GM21619 (cell line): ENCODE measurements at regions not wholly inside any gene's neighbourhood (a gene's known extent, or its start where the extent isn't known, plus 50 kb on each side); places are given as distances from the start of the nearest gene placed in this dataset.
"Not testable (repeated sequence)": the region's sequence is repeated elsewhere in the genome, so short reads cannot be mapped to it uniquely, and the experiment has no call there.

Experiments
- ATAC-seq: cut with Tn5 transposase; IDR thresholded peaks from one replicate; pipeline ENCODE4 v1.9.1; 2021; ENCODE audit not compliant: unreplicated experiment

DNA sequence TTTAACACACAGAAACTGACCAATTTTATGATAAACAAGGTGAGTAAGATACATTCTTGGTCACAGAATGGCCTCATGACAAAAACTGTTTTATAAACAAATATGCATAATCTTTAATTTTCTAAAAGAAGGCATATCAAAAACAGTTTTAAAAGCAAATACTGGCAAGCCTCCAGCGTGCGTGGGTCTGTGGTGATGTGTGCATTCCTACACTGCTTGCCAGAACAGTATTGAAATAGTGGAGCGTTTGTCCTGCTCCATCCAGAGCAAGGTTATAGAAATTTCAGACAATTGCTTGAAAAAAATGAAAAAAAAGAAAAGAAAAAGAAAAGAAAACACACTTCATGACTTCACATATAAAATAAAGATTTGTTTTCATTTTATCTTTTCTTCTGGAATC lies 140.9 kb downstream of the MZT1 start:
- ATAC-seq = no peak

GRCh38 chr13:72585254-72585653 lies 142.2 kb downstream of the MZT1 start:
- no peak for ATAC-seq

DNA sequence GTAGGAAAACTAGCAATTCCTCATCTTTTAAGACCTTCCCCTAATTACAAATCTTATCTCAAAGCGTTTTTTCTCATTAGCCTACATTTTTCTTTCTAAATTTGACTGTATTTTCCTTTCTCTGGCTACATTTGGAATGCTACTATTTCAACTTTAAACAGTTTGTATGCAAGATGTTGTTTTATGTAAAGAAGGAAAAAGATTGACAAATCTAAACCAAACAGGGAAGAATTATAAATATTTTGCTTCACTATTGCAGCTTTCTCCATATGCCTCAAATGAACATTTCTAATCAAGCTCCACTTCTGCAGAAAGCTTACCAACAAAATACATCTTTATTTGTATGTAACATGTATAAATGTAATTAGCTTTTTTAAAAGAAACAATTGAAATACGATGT lies 156.2 kb downstream of the MZT1 start:
- ATAC-seq = no peak

GRCh38 chr13:72570019-72570418 lies 157.4 kb downstream of the MZT1 start:
- ATAC-seq = peak; percentile 55

DNA sequence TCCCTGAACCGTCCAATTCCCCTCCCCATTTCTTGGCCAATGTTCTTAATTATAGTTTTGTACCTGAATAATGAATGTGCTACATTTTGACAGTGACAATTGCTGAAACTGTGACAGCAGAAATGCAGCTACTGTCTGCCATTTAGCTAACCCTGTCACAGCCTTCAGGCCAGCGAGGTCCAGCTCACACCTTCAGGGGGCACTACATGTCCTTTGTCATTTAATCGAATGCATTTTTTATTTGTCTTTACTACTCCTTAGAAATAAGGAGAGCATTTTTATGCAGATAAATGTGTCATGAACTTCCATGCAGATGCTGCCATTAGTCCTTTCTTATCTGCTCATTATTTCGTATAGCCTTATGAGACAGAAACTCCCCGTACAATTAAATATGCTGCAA lies 159.9 kb downstream of the MZT1 start:
- no peak for ATAC-seq

DNA sequence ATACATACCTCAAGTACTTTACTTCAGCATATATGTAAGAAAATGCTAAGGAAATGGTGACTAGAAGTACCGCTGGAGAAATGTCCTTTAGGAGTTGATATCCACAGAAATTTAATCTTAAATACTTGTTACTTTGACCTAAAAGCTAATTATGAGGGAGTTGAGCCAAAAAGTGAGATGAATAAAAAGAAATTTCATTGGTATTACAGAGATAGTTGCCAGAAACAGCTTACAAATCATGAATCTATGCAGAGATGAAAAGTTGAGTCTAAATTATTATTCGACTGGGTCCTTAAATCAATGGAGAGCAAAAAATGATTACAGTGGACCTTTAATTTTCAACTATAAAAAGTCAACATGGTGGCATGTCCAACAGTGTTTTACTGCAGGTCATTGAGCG lies 160.9 kb downstream of the MZT1 start:
- no peak for ATAC-seq

DNA sequence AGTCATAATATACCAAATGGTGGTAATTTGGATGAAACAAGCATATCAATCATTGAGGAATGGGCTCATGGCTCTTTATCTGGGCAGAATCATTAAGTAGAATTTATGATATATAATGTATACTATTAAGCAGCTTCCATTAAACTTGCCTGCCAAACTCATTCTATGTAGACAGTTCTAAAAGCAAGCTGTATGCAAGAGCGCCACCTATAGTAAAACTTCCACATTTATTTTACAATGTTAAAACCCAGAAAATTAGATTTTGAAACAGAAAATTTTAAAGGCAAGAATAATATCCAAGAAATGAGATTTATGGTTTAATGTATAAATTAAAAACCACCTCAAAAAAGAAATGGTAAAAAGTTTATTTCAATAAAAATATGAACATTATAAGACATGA lies 161.5 kb downstream of the MZT1 start:
- ATAC-seq = no peak

DNA sequence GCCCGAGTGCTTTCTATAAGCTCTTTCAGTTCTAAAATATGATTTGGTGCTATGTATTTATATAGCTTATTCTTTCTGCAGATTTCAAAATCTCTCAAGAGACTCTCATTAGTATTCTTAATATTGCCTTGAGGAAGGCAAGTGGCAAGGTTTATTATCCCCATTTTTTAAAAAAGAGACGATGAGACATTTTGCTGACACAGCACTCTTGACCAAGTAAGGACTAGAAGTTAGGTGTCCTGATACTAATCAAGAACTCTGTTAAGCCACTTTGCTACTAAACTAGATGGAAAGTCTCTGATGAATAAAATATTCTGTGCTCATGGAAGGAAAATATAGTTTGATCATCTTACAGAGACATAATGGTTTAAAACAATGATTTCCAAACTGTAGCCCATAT lies 164.7 kb downstream of the MZT1 start:
- no peak for ATAC-seq

- no peak for ATAC-seq
Measured at GRCh38 chr13:72561791-72562190, 165.6 kb downstream of the MZT1 start.

DNA sequence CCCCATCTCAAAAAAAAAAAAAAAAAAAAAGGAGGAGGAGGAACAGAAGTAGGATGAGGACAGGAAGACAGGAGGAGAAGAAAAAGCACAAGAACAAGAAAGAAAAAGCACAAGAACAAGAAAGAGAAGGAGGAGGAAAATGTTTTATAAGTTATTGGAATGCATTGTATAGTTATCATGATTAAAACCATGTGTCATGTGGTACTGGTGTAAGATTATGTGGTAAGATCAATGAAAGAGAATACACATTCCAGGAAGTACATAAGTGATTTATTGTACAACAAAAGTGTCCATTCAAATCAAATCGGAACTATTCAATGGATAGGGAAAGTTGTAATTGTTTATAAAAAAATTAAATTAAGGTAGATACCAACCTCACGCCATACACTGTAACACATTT lies 167.7 kb downstream of the MZT1 start:
- no peak for ATAC-seq

DNA sequence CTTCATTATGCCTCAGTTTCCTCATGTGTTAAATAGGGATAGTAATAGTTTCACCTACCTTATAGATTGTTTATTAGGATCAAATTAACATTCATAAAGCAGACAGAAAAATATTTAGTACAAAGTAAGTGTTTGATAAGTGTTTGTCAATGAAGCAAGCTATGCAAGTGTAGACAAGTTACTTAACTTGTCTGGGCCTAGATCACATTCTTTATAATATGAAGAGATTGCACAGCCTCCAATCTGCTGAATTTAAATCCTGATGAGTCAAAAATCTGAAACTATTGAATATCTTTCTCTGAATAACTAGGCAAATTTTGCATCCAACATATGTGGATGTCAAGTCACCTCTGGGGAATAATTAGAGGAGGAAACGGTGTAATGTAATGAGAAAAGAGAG lies 170.5 kb downstream of the MZT1 start:
- ATAC-seq = no peak

GRCh38 chr13:72555601-72556000 lies 171.8 kb downstream of the MZT1 start:
- no peak for ATAC-seq

DNA sequence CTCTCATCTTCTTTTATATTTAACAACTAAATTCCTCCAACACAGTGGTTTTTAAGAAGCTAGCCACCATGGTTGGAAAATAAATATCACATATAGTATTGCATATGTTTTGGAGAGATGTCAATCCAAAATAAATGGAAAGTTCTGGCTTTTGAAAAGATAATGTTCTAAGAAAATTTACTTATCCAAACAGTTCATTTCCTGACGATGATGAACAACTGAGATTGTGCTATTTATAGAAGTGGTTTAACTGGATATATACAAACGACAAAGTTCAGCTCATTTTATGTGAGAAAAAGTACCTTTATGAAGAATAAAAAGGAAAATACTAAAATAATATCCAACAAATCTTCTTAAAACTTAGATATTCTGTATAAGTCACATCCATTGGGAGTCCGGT lies 174.7 kb downstream of the MZT1 start:
- no peak for ATAC-seq

GRCh38 chr13:72545895-72546294 lies 181.5 kb downstream of the MZT1 start:
- ATAC-seq = not testable (repeated sequence)

- no peak for ATAC-seq
Measured at GRCh38 chr13:72545030-72545719, 182.3 kb downstream of the MZT1 start.

GRCh38 chr13:72544042-72544441 lies 183.4 kb downstream of the MZT1 start:
- no peak for ATAC-seq

DNA sequence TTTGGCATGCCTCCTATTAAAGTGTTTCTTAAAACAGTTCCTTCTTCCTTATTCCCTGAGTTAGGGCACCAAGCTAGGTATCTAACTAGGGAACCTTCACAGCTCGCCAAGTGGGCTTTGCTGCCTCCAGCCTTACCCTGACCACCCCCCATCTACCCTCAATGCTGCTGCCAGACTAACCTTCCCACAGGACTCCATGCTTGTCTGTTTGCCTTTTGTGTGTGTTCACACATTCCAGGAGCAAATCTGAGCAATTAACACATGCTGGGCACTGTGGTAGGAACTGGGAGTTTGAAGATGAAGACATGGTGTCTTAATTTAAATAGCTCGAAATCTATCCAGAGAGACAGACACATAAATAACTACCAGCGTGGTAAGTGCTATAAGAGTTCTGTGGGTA lies 185.2 kb downstream of the MZT1 start:
- no peak for ATAC-seq

GRCh38 chr13:72541674-72542073 lies 185.8 kb downstream of the MZT1 start:
- no peak for ATAC-seq

GRCh38 chr13:72540881-72541280 lies 186.5 kb downstream of the MZT1 start:
- no peak for ATAC-seq

- no peak for ATAC-seq
Measured at GRCh38 chr13:72539925-72540324, 187.5 kb downstream of the MZT1 start.

DNA sequence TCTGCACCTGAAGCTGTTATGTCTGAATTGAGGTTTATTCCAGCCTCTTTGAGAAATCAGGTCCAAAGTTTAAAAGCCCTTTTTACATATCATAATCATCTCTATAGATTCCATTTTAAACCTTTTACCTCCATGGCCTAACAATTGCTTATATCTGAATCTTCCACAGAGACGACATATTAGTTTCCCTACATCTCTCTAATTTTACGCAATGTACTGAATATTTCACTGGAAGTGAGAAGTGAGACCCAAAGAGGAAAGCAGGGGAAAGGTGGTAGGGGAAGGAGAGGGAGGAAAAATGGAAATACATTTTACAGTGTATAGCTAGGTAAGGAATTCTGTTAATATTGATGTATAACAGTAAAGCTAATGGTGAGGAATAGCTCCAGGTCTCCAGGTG lies 189.6 kb downstream of the MZT1 start:
- no peak for ATAC-seq

GRCh38 chr13:72537395-72537780 lies 190.0 kb downstream of the MZT1 start:
- ATAC-seq = no peak

GRCh38 chr13:72536714-72537394 lies 190.6 kb downstream of the MZT1 start:
- ATAC-seq = no peak
